Esophagus squamous epithelium (tissue), 4 donors: ENCODE measurements at regions not wholly inside any gene's neighbourhood (a gene's known extent, or its start where the extent isn't known, plus 50 kb on each side); places are given as distances from the start of the nearest gene placed in this dataset.

Experiments
- CTCF ChIP-seq, 6 experiments: fragments of 450-650 bp in 4 of 6; fragments of 200-600 bp in 2 of 6; sonication (generic) in 2 of 6; IDR thresholded peaks; one replicate each; pipeline ENCODE4 v1.5.1; 2016 to 2019; ENCODE audit warnings: antibody characterized with exemption in 6 of 6, mild to moderate bottlenecking in 4 of 6, moderate library complexity in 4 of 6
- POLR2A ChIP-seq, 4 donors: fragments of 450-650 bp; IDR thresholded peaks; one replicate each; pipeline ENCODE4 v1.6.1; 2017; ENCODE audit warnings: antibody characterized with exemption in 4 of 4, mild to moderate bottlenecking in 4 of 4, moderate library complexity in 3 of 4

- TF ChIP-seq CTCF (IDR thresholded peaks at IDR 0.05) = no peak
- TF ChIP-seq POLR2A (IDR thresholded peaks at IDR 0.05) = no peak
These were observed 144.1 kb upstream of the WSCD2 start for GRCh38 chr12:107984973-107985372.
